GM12872 (cell line): ENCODE measurements at regions not wholly inside any gene's neighbourhood (a gene's known extent, or its start where the extent isn't known, plus 50 kb on each side); places are given as distances from the start of the nearest gene placed in this dataset.

ENCODE experiments used
- TF ChIP-seq, protein P1 (sequence below): IDR thresholded peaks from 3 replicates; pipeline ENCODE4 v1.5.1; 2011; ENCODE audit warnings: low read depth, mild to moderate bottlenecking, low read length, moderate library complexity; ENCODE audit not compliant: insufficient read depth

DNA sequence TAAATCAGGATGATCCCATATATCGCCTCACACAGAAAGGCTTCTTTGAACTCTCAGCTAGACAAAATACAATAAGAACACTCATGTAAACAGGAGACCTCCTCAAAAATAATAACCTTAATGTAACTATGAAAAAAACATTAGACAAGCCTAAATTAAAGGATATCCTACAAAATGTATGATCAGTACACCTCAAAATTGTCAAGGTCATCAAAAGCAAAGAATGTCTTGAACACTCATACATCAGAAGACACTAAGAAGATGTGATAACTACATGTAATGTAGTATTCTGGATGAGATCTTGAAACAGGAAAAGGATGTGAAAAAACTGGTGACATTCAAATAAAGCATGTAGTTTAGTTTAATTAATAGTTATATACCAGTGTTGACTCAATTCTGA, 616.8 kb upstream of the ZEB2 start:
- TF ChIP-seq, protein P1, sequence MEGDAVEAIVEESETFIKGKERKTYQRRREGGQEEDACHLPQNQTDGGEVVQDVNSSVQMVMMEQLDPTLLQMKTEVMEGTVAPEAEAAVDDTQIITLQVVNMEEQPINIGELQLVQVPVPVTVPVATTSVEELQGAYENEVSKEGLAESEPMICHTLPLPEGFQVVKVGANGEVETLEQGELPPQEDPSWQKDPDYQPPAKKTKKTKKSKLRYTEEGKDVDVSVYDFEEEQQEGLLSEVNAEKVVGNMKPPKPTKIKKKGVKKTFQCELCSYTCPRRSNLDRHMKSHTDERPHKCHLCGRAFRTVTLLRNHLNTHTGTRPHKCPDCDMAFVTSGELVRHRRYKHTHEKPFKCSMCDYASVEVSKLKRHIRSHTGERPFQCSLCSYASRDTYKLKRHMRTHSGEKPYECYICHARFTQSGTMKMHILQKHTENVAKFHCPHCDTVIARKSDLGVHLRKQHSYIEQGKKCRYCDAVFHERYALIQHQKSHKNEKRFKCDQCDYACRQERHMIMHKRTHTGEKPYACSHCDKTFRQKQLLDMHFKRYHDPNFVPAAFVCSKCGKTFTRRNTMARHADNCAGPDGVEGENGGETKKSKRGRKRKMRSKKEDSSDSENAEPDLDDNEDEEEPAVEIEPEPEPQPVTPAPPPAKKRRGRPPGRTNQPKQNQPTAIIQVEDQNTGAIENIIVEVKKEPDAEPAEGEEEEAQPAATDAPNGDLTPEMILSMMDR = no peak

DNA sequence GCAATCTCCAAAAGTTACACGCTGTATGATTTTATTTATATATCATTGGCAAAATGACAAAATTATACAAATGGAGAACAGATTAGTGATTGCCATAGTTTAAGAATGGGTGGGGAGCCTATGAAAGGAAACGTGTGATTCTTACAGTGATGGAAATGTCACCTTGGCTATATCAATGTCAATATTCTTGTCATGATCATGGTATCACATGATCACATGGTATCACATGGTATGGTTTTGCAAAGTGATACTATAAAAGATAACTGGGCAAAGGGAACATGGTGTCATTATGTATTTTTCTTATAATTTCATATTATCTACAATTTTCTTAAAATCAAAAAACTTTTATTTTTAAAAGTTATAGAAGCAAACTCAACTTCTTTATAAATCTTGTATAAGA, 606.2 kb upstream of the ZEB2 start:
- TF ChIP-seq, protein P1 = no peak

DNA sequence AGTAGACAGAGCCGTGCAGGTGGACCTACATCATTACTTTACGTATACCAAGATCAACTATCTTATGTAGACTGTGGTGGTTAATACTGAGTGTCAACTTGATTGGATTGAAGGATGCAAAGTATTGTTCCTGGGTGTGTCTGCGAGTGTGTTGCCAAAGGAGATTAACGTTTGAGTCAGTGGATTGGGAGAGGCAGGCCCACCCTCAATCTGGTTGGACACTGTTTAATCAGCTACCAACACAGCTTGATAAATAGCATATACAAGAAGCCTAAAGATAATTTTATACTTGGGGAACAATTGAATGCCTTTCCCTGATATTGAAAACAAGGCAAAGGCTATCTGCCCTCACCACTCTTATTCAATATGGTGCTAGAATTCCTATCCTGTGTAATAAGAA, 604.2 kb upstream of the ZEB2 start:
- TF ChIP-seq, protein P1 = no peak

DNA sequence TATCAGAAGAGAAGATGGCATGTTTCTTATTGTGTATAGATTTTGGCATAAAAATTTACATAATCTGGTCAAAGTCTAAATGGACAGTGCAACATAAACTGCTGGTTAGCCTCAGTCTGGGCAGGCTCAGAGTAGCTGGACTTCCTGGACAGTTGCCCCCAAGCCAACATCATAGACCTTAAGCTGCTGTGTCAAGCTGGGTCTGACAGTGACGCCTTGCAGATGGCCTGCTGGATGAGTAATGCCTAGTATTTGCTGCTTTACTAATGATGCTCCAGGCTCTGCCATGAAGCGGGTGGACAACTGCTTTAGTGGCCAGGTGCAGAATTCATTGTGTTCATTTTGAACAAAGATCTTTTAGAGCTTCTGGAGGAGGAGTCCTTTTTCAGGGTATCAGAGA, 603.7 kb upstream of the ZEB2 start:
- TF ChIP-seq, protein P1 = no peak

DNA sequence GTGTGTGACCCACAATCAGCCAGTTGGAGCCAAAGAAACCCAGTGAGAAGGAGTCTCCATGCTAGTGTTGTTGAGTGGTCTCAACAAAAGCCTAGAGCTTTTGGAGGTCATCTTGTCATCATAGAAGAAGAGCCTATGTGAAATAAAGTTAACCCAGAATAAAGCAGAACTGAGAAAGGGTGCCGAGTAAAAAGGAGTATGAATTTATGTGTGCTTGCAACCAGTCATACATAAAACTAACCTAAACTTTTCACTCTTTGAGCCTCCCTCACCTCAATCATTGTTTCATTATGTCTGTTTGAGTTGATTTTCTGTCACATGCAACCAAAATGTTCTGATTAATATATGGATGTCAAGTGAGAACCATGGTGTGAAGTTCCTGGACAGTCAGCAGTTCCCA, 599.3 kb upstream of the ZEB2 start:
- TF ChIP-seq, protein P1 = no peak

DNA sequence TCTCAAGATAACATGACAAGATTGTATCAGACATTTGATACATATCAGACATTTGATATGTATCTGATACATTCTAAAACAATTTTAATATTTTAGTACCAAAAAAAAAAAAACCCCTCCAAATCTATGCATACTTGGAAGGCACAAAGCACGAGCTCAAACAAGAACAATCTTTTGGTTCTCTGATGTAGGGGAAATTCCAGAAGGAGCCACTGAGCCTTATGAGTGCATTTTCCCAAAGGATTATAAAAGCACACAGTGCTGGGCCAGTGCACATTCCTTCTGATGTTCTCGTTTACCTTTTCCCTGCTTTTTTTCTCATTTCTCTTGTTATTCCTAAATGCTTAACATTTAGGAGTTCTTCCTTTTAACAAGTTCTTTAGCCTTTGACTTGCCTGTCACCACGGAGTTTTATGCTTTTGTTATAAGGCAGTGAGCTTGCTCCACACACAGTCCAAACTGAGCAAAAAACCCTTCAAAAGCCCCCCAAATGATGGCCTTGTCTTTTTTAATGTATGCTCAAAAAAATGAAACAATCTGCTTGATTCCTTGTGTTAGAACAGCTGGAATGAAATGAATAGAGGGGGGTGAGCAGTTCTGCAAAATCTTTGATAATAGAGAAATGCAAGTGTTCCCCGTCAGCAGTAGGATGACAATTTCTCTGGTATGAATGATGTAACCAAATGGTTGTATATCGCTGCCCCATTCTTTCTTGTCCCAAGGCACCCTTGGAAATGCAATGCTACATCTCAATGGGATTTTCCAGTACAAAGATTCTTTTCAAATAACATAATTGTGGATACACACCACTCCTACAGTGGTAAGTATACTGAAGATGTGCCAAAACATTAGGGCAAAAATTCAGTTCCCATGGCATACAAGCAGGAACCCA, 597.2 kb upstream of the ZEB2 start:
- TF ChIP-seq, protein P1 = no peak

DNA sequence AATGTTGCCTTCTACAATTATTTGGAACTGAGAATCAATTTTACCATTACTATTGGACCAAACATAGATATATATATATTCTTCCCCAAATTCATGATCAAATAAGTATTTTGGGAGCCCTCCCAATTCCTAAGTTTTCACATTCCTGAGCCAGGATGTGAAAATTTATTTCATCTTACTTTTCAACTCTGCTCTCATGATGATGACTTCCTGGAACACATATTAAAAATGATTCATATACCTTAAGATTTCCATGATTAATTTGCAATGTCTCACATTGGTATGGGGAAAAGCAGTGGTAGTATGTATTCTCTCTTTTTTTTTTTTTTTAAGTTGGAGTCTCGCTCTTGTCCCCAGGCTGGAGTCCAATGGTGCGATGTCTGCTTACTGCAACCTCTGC, 596.1 kb upstream of the ZEB2 start:
- TF ChIP-seq, protein P1 = no peak
